Kidney (tissue), 13 donors: ENCODE measurements at regions not wholly inside any gene's neighbourhood (a gene's known extent, or its start where the extent isn't known, plus 50 kb on each side); places are given as distances from the start of the nearest gene placed in this dataset.
A peak's percentile ranks its signal among the peaks of the same experiment; 100 is the strongest.

Experiments
- DNase-seq, 5 donors: peaks; one replicate each; pipeline ENCODE4 v3.0.0-alpha.2; 2013 to 2020
- FAIRE-seq: peaks from 2 replicates; lab custom pipeline; 2012; peaks lifted over from hg19 to GRCh38; lab: Jason Lieb, UNC
- H3K27ac ChIP-seq, 2 donors: one replicate each; pipeline ENCODE4 v1.7.0; 2013; ENCODE audit warnings: low read depth in 2 of 2, low read length in 2 of 2, inconsistent platforms in 1 of 2
- H3K27me3 ChIP-seq: one replicate; pipeline ENCODE4 v1.7.1; 2013; ENCODE audit warnings: low read length, inconsistent platforms; ENCODE audit not compliant: control insufficient read depth, insufficient read depth
- H3K36me3 ChIP-seq, 3 donors: one replicate each; pipeline versions ENCODE4 v1.7.0 to v1.7.1; 2013; ENCODE audit warnings: low read length in 3 of 3, control low read depth in 1 of 3, inconsistent platforms in 1 of 3; ENCODE audit not compliant: insufficient read depth in 3 of 3, control insufficient read depth in 2 of 3
- H3K4me1 ChIP-seq, 3 donors: one replicate each; pipeline versions ENCODE4 v1.7.0 to v1.7.1; 2013; ENCODE audit warnings: low read length in 3 of 3, inconsistent platforms in 1 of 3, low read depth in 1 of 3; ENCODE audit not compliant: control insufficient read depth in 2 of 3, insufficient read depth in 2 of 3
- H3K4me3 ChIP-seq, 3 donors: one replicate each; pipeline versions ENCODE4 v1.7.0 to v1.8.1; 2013; ENCODE audit warnings: low read length in 3 of 3, control low read depth in 1 of 3, inconsistent platforms in 1 of 3
- H3K9ac ChIP-seq, 3 donors: one replicate each; pipeline versions ENCODE4 v1.7.0 to v1.7.1; 2013; ENCODE audit warnings: low read length in 3 of 3, control low read depth in 1 of 3, inconsistent platforms in 1 of 3
- H3K9me3 ChIP-seq, 3 donors: one replicate each; pipeline versions ENCODE4 v1.7.0 to v1.7.1; 2013; ENCODE audit warnings: low read length in 3 of 3, control low read depth in 1 of 3, inconsistent platforms in 1 of 3; ENCODE audit not compliant: control insufficient read depth in 2 of 3, insufficient read depth in 1 of 3
- CTCF ChIP-seq: IDR thresholded peaks from 3 replicates; pipeline ENCODE4 v1.5.1; 2012; ENCODE audit warnings: mild to moderate bottlenecking, moderate library complexity, borderline replicate concordance; ENCODE audit not compliant: insufficient read depth; ENCODE audit errors: extremely low read depth
- intact Hi-C: fragments of 100-400 bp; cut with DNase I; formaldehyde crosslinking; loops from one replicate; pipeline ENCODE4 v1.11.1; 2022
- donor health status: control.
- donor health status: control.
- donor health status: control.
- donor health status: control.
- donor health status: control.
- donor health status: DM: yes; HTN: yes; CAD: no.
- donor health status: Normal renal cell carcinoma (clear cell type).

- no peak overlapping the region for H3K4me3 ChIP-seq
- H3K4me1 ChIP-seq: peaks cover 0 to 2% (median 0%) of the 10 kb centered on the region in 3 donors
- no peaks in the 10 kb centered on the region for H3K36me3 ChIP-seq
- H3K9ac ChIP-seq: no peak overlapping the region
- peak in 1 of 5 donors; percentile 29 for DNase-seq
- no peaks in the 10 kb centered on the region for H3K9me3 ChIP-seq
- no peaks in the 10 kb centered on the region for H3K27me3 ChIP-seq
- FAIRE-seq: no peak
- intact Hi-C loops: no loop called here
- H3K27ac ChIP-seq: no peak overlapping the region
- TF ChIP-seq CTCF: no peak
These were observed 88.8 kb upstream of the CTNNA1 start for GRCh38 chr5:138664276-138664943.

GRCh38 chr5:138663561-138663960, 88.4 kb upstream of the HSPA9 start:
- H3K27me3 ChIP-seq: no peaks in the 10 kb centered on the region
- no peaks in the 10 kb centered on the region for H3K9me3 ChIP-seq
- peaks cover 0 to 2% (median 0%) of the 10 kb centered on the region in 3 donors for H3K4me1 ChIP-seq
- no peak for FAIRE-seq
- DNase-seq: peak in 1 of 5 donors; percentile 13
- no peak for TF ChIP-seq CTCF
- intact Hi-C loops: no loop called here
- no peak overlapping the region for H3K27ac ChIP-seq
- no peaks in the 10 kb centered on the region for H3K36me3 ChIP-seq
- no peak overlapping the region for H3K4me3 ChIP-seq
- H3K9ac ChIP-seq: no peak overlapping the region

- H3K4me3 ChIP-seq: no peak overlapping the region
- DNase-seq (peak in 1 of 5 donors; percentile 60), FAIRE-seq (no peak)
- H3K36me3 ChIP-seq: no peaks in the 10 kb centered on the region
- TF ChIP-seq CTCF: no peak
- intact Hi-C loops: no loop called here
- H3K9ac ChIP-seq: no peak overlapping the region
- H3K27me3 ChIP-seq: no peaks in the 10 kb centered on the region
- H3K9me3 ChIP-seq: no peaks in the 10 kb centered on the region
- H3K4me1 ChIP-seq: peaks cover 0 to 2% (median 0%) of the 10 kb centered on the region in 3 donors
- no peak overlapping the region for H3K27ac ChIP-seq
These were observed 87.8 kb upstream of the HSPA9 start for GRCh38 chr5:138663009-138663408.

- H3K27me3 ChIP-seq: no peaks in the 10 kb centered on the region
- no peak overlapping the region for H3K4me3 ChIP-seq
- H3K4me1 ChIP-seq: peaks cover 0 to 2% (median 0%) of the 10 kb centered on the region in 3 donors
- H3K9me3 ChIP-seq: no peaks in the 10 kb centered on the region
- intact Hi-C loops: no loop called here
- peak in 1 of 5 donors; percentile 45 for DNase-seq
- TF ChIP-seq CTCF: no peak
- no peak for FAIRE-seq
- H3K36me3 ChIP-seq: no peaks in the 10 kb centered on the region
- no peak overlapping the region for H3K9ac ChIP-seq
- no peak overlapping the region for H3K27ac ChIP-seq
These were observed 87.4 kb upstream of the HSPA9 start for GRCh38 chr5:138662599-138662998.
